Smooth muscle cell (in vitro differentiated cells): ENCODE measurements at regions not wholly inside any gene's neighbourhood (a gene's known extent, or its start where the extent isn't known, plus 50 kb on each side); places are given as distances from the start of the nearest gene placed in this dataset.

Experiments used
- DNase-seq: peaks from one replicate; lab custom pipeline; 2025; ENCODE audit not compliant: unreplicated experiment; lab: John Stamatoyannopoulos, UW
- H2AFZ ChIP-seq: fragments of 200-600 bp; sonication (generic); 2 replicates; pipeline ENCODE4 v1.6.0; 2016; ENCODE audit warnings: antibody characterized with exemption, low read depth, mild to moderate bottlenecking
- H3F3A ChIP-seq: fragments of 200-600 bp; sonication (generic); 2 replicates; pipeline ENCODE4 v1.6.0; 2017; ENCODE audit warnings: antibody characterized with exemption, low read depth
- H3K27ac ChIP-seq: fragments of 200-600 bp; sonication (generic); 2 replicates; pipeline ENCODE4 v1.5.1; 2016; ENCODE audit warnings: low read depth, mild to moderate bottlenecking
- H3K27me3 ChIP-seq: fragments of 200-600 bp; sonication (generic); 2 replicates; pipeline ENCODE4 v1.6.1; 2016; ENCODE audit warnings: low read depth, mild to moderate bottlenecking
- H3K36me3 ChIP-seq: fragments of 200-600 bp; sonication (generic); 2 replicates; pipeline ENCODE4 v1.5.1; 2016; ENCODE audit warnings: low read depth
- H3K4me1 ChIP-seq: fragments of 200-600 bp; sonication (generic); 2 replicates; pipeline ENCODE4 v1.5.1; 2016; ENCODE audit warnings: low read depth
- H3K4me2 ChIP-seq: fragments of 200-600 bp; sonication (generic); 2 replicates; pipeline ENCODE4 v1.6.0; 2016; ENCODE audit warnings: mild to moderate bottlenecking
- H3K4me3 ChIP-seq: fragments of 200-600 bp; sonication (generic); 2 replicates; pipeline ENCODE4 v1.5.1; 2016; ENCODE audit warnings: mild to moderate bottlenecking
- H3K79me2 ChIP-seq: fragments of 200-600 bp; sonication (generic); 2 replicates; pipeline ENCODE4 v1.6.0; 2016; ENCODE audit warnings: low read depth, mild to moderate bottlenecking
- H3K9ac ChIP-seq: fragments of 200-600 bp; sonication (generic); 2 replicates; pipeline ENCODE4 v1.6.0; 2016; ENCODE audit warnings: low read depth
- H3K9me3 ChIP-seq: fragments of 200-600 bp; sonication (generic); replicated peaks from 2 replicates; pipeline ENCODE4 v1.5.1; 2016; ENCODE audit warnings: low read depth
- H4K20me1 ChIP-seq: fragments of 200-600 bp; sonication (generic); 2 replicates; pipeline ENCODE4 v1.6.0; 2016; ENCODE audit warnings: low read depth
- CTCF ChIP-seq: fragments of 200-600 bp; sonication (generic); IDR thresholded peaks from 2 replicates; pipeline ENCODE4 v1.5.1; 2017; ENCODE audit warnings: borderline replicate concordance, mild to moderate bottlenecking, antibody characterized with exemption; ENCODE audit not compliant: insufficient read depth, poor library complexity, severe bottlenecking
- WGBS: methylation state at CpG from one replicate; pipeline ENCODE4 v1.1.7; 2016; ENCODE audit warnings: low lambda C conversion rate; 5-methylcytosine and 5-hydroxymethylcytosine counted together

- WGBS, result 84% methylated on average over 5 of the region's 5 CpGs
- no peak overlapping the region for H3K4me2 ChIP-seq
- no peak for DNase-seq
- no peak overlapping the region for H3K9ac ChIP-seq
- no peak for TF ChIP-seq CTCF
- no peaks in the 10 kb centered on the region for H3K9me3 ChIP-seq
- H3K4me3 ChIP-seq, result no peak overlapping the region
- H4K20me1 ChIP-seq, result no peaks in the 10 kb centered on the region
- H3F3A ChIP-seq, result no peaks in the 10 kb centered on the region
- no peak overlapping the region for H2AFZ ChIP-seq
- no peaks in the 10 kb centered on the region for H3K79me2 ChIP-seq
- no peaks in the 10 kb centered on the region for H3K36me3 ChIP-seq
- no peaks in the 10 kb centered on the region for H3K27me3 ChIP-seq
- no peaks in the 10 kb centered on the region for H3K4me1 ChIP-seq
- no peak overlapping the region for H3K27ac ChIP-seq
Observed at GRCh38 chr3:71987828-71988227, 202.9 kb upstream of the PROK2 start.

- DNase-seq, result no peak
Observed at GRCh38 chr3:71987089-71987735, 202.3 kb upstream of the PROK2 start.

GRCh38 chr3:71986606-71987005 lies 201.7 kb upstream of the PROK2 start:
- no peak for DNase-seq
- H3K9me3 ChIP-seq, result no peaks in the 10 kb centered on the region
- 89% methylated on average over 6 of the region's 6 CpGs for WGBS
- no peaks in the 10 kb centered on the region for H3F3A ChIP-seq
- H3K9ac ChIP-seq, result no peak overlapping the region
- H3K4me1 ChIP-seq, result no peaks in the 10 kb centered on the region
- H3K4me2 ChIP-seq, result no peak overlapping the region
- no peaks in the 10 kb centered on the region for H4K20me1 ChIP-seq
- no peaks in the 10 kb centered on the region for H3K27me3 ChIP-seq
- no peaks in the 10 kb centered on the region for H3K79me2 ChIP-seq
- H2AFZ ChIP-seq, result no peak overlapping the region
- H3K36me3 ChIP-seq, result no peaks in the 10 kb centered on the region
- H3K27ac ChIP-seq, result no peak overlapping the region
- TF ChIP-seq CTCF, result no peak
- no peak overlapping the region for H3K4me3 ChIP-seq

More at GRCh38 chr3:71987089-71987735, 202.3 kb upstream of the PROK2 start:
- H3F3A ChIP-seq, result no peaks in the 10 kb centered on the region
- no peak overlapping the region for H2AFZ ChIP-seq
- no peaks in the 10 kb centered on the region for H3K9me3 ChIP-seq
- no peak overlapping the region for H3K4me3 ChIP-seq
- TF ChIP-seq CTCF, result peak; percentile 32
- no peaks in the 10 kb centered on the region for H3K36me3 ChIP-seq
- 84% methylated on average over 9 of the region's 9 CpGs for WGBS
- no peaks in the 10 kb centered on the region for H3K79me2 ChIP-seq
- H3K4me2 ChIP-seq, result no peak overlapping the region
- H3K27me3 ChIP-seq, result no peaks in the 10 kb centered on the region
- no peaks in the 10 kb centered on the region for H3K4me1 ChIP-seq
- no peaks in the 10 kb centered on the region for H4K20me1 ChIP-seq
- no peak overlapping the region for H3K9ac ChIP-seq
- H3K27ac ChIP-seq, result no peak overlapping the region
